HCT116 (cell line): ENCODE measurements at regions not wholly inside any gene's neighbourhood (a gene's known extent, or its start where the extent isn't known, plus 50 kb on each side); places are given as distances from the start of the nearest gene placed in this dataset.

ENCODE experiments used
- ATAC-seq: fragments of 200-7000 bp; cut with Tn5 transposase; 2 replicates; pipeline ENCODE4 v1.9.1; 2020; ENCODE audit warnings: mild to moderate bottlenecking, moderate library complexity
- BruUV-seq: library from RNA; stranded (reverse); fragments of 400-500 nt; replicated peaks from 2 replicates; lab custom pipeline; 2021; lab: Mats Ljungman, UMichigan
- CTCF ChIA-PET: fragments of 300-600 bp; sonication (Branson Sonifier 250); formaldehyde crosslinking; loops from one replicate; lab custom pipeline; 2021; ENCODE audit warnings: antibody characterized with exemption; lab: Charles Lee
- POLR2A ChIA-PET: fragments of 300-600, 350-600 bp; sonication (Branson Sonifier 250); formaldehyde crosslinking; loops from one replicate; lab custom pipeline; 2021; ENCODE audit warnings: antibody characterized with exemption; lab: Charles Lee
- RAD21 ChIA-PET, 2 experiments: fragments of 300-600 bp; sonication (Branson Sonifier 250); formaldehyde crosslinking; loops; one replicate each; lab custom pipeline; 2023; ENCODE audit warnings: low total read pairs in 2 of 2; ENCODE audit not compliant: uncharacterized antibody in 2 of 2, unreplicated experiment in 2 of 2, low non-redundant PET in 1 of 2; lab: Charles Lee
- DNase-seq: peaks from one replicate; pipeline ENCODE4 v3.0.0-alpha.2; 2010; ENCODE audit warnings: low read depth, low spot score
- H2AFZ ChIP-seq: fragments of 200-600 bp; shearing (Covaris generic), sonication (generic); 2 replicates; pipeline ENCODE4 v1.6.1; 2017; ENCODE audit warnings: low read depth, mixed run types, mixed read lengths, antibody characterized with exemption, low read length; ENCODE audit not compliant: poor library complexity, severe bottlenecking
- H3K27ac ChIP-seq: 2 replicates; pipeline ENCODE4 v1.5.1; 2012; ENCODE audit warnings: low read depth, low read length
- H3K27me3 ChIP-seq: fragments of 200-600 bp; sonication (generic); 2 replicates; pipeline ENCODE4 v1.6.1; 2016; ENCODE audit warnings: mixed run types, low read length, mixed read lengths; ENCODE audit not compliant: insufficient read depth
- H3K36me3 ChIP-seq, 2 experiments: fragments of 200-500 bp in 1 of 2; fragments of 200-600 bp in 1 of 2; sonication (Bioruptor generic) in 1 of 2; sonication (generic) in 1 of 2; 2 replicates each; pipeline versions ENCODE4 v1.5.1 to v1.6.1; 2014 to 2016; ENCODE audit warnings: low read length in 2 of 2, inconsistent platforms in 1 of 2, mixed read lengths in 1 of 2, mixed run types in 1 of 2; ENCODE audit not compliant: insufficient read depth in 2 of 2, control insufficient read depth in 1 of 2
- H3K4me1 ChIP-seq, 2 experiments: fragments of 200-600 bp in 1 of 2; sonication (generic) in 1 of 2; 2 replicates each; pipeline versions ENCODE4 v1.5.1 to v1.6.1; 2012 to 2017; ENCODE audit warnings: low read length in 2 of 2, inconsistent platforms in 1 of 2, mild to moderate bottlenecking in 1 of 2, mixed read lengths in 1 of 2, mixed run types in 1 of 2, moderate library complexity in 1 of 2; ENCODE audit not compliant: insufficient read depth in 2 of 2, control insufficient read depth in 1 of 2
- H3K4me2 ChIP-seq: fragments of 200-600 bp; sonication (generic); 2 replicates; pipeline ENCODE4 v1.6.1; 2017; ENCODE audit warnings: mixed run types, low read length, mixed read lengths
- H3K4me3 ChIP-seq, 2 experiments: fragments of 200-600 bp in 1 of 2; sonication (generic) in 1 of 2; replicated peaks in 1 of 2; 2 replicates each; pipeline ENCODE4 v1.5.1; 2011 to 2016; ENCODE audit warnings: low read length in 2 of 2, control low read depth in 1 of 2, low read depth in 1 of 2, mild to moderate bottlenecking in 1 of 2, mixed read lengths in 1 of 2, mixed run types in 1 of 2
- H3K79me2 ChIP-seq: fragments of 200-600 bp; sonication (generic); 2 replicates; pipeline ENCODE4 v1.6.1; 2017; ENCODE audit warnings: mild to moderate bottlenecking, mixed run types, low read length, moderate library complexity, mixed read lengths; ENCODE audit not compliant: insufficient read depth
- H3K9ac ChIP-seq: fragments of 200-600 bp; sonication (generic); 2 replicates; pipeline ENCODE4 v1.6.1; 2016; ENCODE audit warnings: low read length, mixed read lengths
- H3K9me2 ChIP-seq: fragments of 200-600 bp; sonication (generic), shearing (Covaris generic); 2 replicates; pipeline ENCODE4 v1.6.1; 2017; ENCODE audit warnings: mixed run types, mild to moderate bottlenecking, moderate library complexity; ENCODE audit not compliant: insufficient read depth
- H3K9me3 ChIP-seq, 2 experiments: fragments of 200-500 bp in 1 of 2; fragments of 200-600 bp in 1 of 2; sonication (Bioruptor generic) in 1 of 2; sonication (generic) in 1 of 2; 2 replicates each; pipeline ENCODE4 v1.6.1; 2014 to 2017; ENCODE audit warnings: low read length in 2 of 2, mixed read lengths in 2 of 2, inconsistent platforms in 1 of 2, low read depth in 1 of 2, mild to moderate bottlenecking in 1 of 2, mixed run types in 1 of 2, moderate library complexity in 1 of 2; ENCODE audit not compliant: control insufficient read depth in 1 of 2, insufficient read depth in 1 of 2
- H4K20me1 ChIP-seq: fragments of 200-600 bp; sonication (generic), shearing (Covaris generic); 2 replicates; pipeline ENCODE4 v1.6.1; 2017; ENCODE audit warnings: mixed run types, mild to moderate bottlenecking, moderate library complexity; ENCODE audit not compliant: insufficient read depth
- ATF3 ChIP-seq: IDR thresholded peaks from 2 replicates; pipeline ENCODE4 v1.6.1; 2012
- CBX3 ChIP-seq: IDR thresholded peaks from 2 replicates; pipeline ENCODE4 v1.6.1; 2012; ENCODE audit warnings: low read depth
- CEBPB ChIP-seq: IDR thresholded peaks from 2 replicates; pipeline ENCODE4 v1.6.1; 2012; ENCODE audit warnings: low read depth
- EGR1 ChIP-seq: IDR thresholded peaks from 2 replicates; pipeline ENCODE4 v1.6.1; 2012; ENCODE audit warnings: low read depth
- ELF1 ChIP-seq: IDR thresholded peaks from 2 replicates; pipeline ENCODE4 v1.6.1; 2012; ENCODE audit warnings: low read depth, borderline replicate concordance
- EZH2phosphoT487 ChIP-seq: fragments of 200-600 bp; IDR thresholded peaks from 2 replicates; pipeline ENCODE4 v1.6.1; 2018; ENCODE audit warnings: antibody characterized with exemption, borderline replicate concordance
- FOSL1 ChIP-seq: IDR thresholded peaks from 2 replicates; pipeline ENCODE4 v1.6.1; 2012; ENCODE audit warnings: low read depth
- JUND ChIP-seq: IDR thresholded peaks from 2 replicates; pipeline ENCODE4 v1.6.1; 2012
- MAX ChIP-seq: IDR thresholded peaks from 2 replicates; pipeline ENCODE4 v1.6.1; 2012
- POLR2A ChIP-seq: IDR thresholded peaks from 2 replicates; pipeline ENCODE4 v1.7.0; 2011; ENCODE audit warnings: borderline replicate concordance; ENCODE audit not compliant: insufficient read depth, insufficient read length; ENCODE audit errors: extremely low read depth
- RAD21 ChIP-seq: IDR thresholded peaks from 2 replicates; pipeline ENCODE4 v1.6.1; 2012; ENCODE audit warnings: low read depth, mild to moderate bottlenecking
- SRF ChIP-seq: IDR thresholded peaks from 2 replicates; pipeline ENCODE4 v1.6.1; 2012; ENCODE audit warnings: low read depth
- TCF7L2 ChIP-seq: IDR thresholded peaks from 2 replicates; pipeline ENCODE4 v1.7.0; 2011; ENCODE audit warnings: borderline replicate concordance, inconsistent platforms; ENCODE audit not compliant: insufficient read depth, insufficient read length; ENCODE audit errors: extremely low read depth
- YY1 ChIP-seq: IDR thresholded peaks from 2 replicates; pipeline ENCODE4 v1.6.1; 2011; ENCODE audit warnings: low read length, low read depth, moderate library complexity, mild to moderate bottlenecking; ENCODE audit not compliant: insufficient replicate concordance; ENCODE audit errors: extremely low read depth
- ZNF274 ChIP-seq: fragments of 200-500 bp; sonication (Bioruptor generic); IDR thresholded peaks from 2 replicates; pipeline ENCODE4 v1.6.1; 2014; ENCODE audit warnings: mild to moderate bottlenecking, low read depth, low read length, inconsistent platforms
- intact Hi-C: fragments of 100-400 bp; cut with micrococcal nuclease; formaldehyde crosslinking; loops from 2 replicates; pipeline ENCODE4 v1.10.0; 2022

GRCh38 chr14:29390081-29390832, 537.4 kb downstream of the PRKD1 start:
- H3K4me3 ChIP-seq = no peak overlapping the region
- no peaks in the 10 kb centered on the region for H3K4me1 ChIP-seq
- RAD21 ChIA-PET = no interaction called here
- no peak overlapping the region for H3K27ac ChIP-seq
- H3K9me3 ChIP-seq = peaks cover 9 to 38% of the 10 kb centered on the region in 2 experiments; a peak in 2 of 4 replicates
- CTCF ChIA-PET = no interaction called here
- H4K20me1 ChIP-seq = no peaks in the 10 kb centered on the region
- H3K9me2 ChIP-seq = no peaks in the 10 kb centered on the region
- H3K79me2 ChIP-seq = no peaks in the 10 kb centered on the region
- no peak overlapping the region for H3K9ac ChIP-seq
- no peaks in the 10 kb centered on the region for H3K36me3 ChIP-seq
- ATAC-seq = no peak
- POLR2A ChIA-PET = no interaction called here
- no peaks in the 10 kb centered on the region for H3K27me3 ChIP-seq
- no peak for DNase-seq
- H2AFZ ChIP-seq = no peak overlapping the region
- intact Hi-C loops = no loop called here
- BruUV-seq = no TSS peak
- no peak for TF ChIP-seq YY1
- no peak for TF ChIP-seq EGR1
- TF ChIP-seq POLR2A = no peak
- no peak for TF ChIP-seq MAX
- TF ChIP-seq ZNF274 = no peak
- no peak for TF ChIP-seq RAD21
- no peak for TF ChIP-seq TCF7L2
- no peak for TF ChIP-seq JUND
- TF ChIP-seq FOSL1 = no peak
- no peak for TF ChIP-seq CEBPB
- no peak for TF ChIP-seq EZH2phosphoT487
- TF ChIP-seq ATF3 = no peak
- TF ChIP-seq SRF = no peak
- no peak for TF ChIP-seq CBX3
- TF ChIP-seq ELF1 = no peak
- H3K4me2 ChIP-seq = no peak overlapping the region
